ENCODE measurements at regions not wholly inside any gene's neighbourhood (a gene's known extent, or its start where the extent isn't known, plus 50 kb on each side); places are given as distances from the start of the nearest gene placed in this dataset.

- TF ChIP-seq EZH2 (IDR thresholded peaks at IDR 0.05; ENCODE audit: insufficient read depth, poor library complexity, severe bottlenecking): no peak
- no peak for TF ChIP-seq EZH2phosphoT487 (IDR thresholded peaks at IDR 0.05; ENCODE audit: insufficient read depth, low read depth)
These were observed 115.0 kb upstream of the CIBAR2 start for GRCh38 chr16:85227084-85227945.
